ENCODE measurements at regions not wholly inside any gene's neighbourhood (a gene's known extent, or its start where the extent isn't known, plus 50 kb on each side); places are given as distances from the start of the nearest gene placed in this dataset.

DNA sequence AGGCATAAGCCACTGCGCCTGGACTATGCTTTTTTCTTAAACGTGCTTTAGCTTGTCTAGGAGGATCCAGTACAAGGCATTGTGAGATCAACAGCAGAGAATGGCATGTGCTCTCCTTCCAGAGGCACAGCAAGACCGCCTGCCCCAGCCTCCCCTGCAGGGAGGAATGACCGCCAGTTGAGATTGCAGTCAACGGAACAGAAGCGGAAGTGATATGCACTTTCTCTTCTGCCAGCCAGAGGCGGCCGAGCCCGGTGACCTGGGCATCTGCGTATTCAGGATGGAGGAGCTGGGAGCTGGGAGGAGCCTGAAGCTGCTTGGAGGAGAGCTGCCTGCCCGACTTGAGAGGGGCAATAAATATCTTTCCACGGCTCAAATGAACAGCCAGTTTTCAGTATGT, 243.0 kb downstream of the CTTN start:
- DNase-seq (ENCODE audit: low spot score) (no peak), ATAC-seq (no peak)

DNA sequence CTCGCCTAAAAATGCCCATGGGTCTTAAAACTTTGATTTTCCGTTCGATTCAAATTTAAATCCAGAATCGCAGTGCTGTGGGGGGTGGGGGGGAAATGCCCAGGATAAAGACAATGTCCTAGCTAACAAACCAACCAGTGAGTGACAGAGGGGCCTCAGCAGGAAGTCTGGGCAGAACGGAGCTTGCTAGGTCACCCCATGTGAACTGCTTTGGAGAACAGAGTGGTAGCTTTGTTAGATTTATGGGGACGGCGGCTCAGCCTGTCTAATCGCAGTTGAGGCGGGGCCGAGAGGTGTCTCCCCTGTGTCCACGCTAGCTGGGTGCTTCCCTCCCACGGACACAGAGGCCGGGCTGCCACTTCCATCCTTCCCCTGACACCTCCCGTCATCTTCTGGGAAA, 243.9 kb downstream of the CTTN start:
- ATAC-seq (no peak), DNase-seq (ENCODE audit: low spot score) (no peak)

DNA sequence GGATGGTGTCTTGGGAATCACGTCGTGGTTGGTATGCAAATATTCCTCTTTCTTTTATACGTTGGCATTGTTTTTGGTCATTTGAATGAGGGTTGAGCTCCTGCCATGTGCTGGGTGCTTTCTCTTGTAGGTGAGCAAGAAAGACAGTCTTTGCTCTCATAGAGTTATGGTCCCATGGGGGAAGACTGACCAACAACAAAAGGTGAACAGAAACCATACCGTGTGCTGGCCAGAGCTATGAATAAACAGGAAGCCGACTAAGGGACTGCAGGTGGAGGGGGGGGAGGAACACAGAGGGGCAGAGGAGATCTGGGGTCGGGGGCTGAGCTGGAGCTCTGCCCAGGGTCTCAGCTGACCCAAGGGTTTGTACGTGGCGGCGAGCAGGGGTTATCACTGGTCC, 245.3 kb downstream of the CTTN start:
- ATAC-seq, result no peak
- no peak for DNase-seq (ENCODE audit: low spot score)

DNA sequence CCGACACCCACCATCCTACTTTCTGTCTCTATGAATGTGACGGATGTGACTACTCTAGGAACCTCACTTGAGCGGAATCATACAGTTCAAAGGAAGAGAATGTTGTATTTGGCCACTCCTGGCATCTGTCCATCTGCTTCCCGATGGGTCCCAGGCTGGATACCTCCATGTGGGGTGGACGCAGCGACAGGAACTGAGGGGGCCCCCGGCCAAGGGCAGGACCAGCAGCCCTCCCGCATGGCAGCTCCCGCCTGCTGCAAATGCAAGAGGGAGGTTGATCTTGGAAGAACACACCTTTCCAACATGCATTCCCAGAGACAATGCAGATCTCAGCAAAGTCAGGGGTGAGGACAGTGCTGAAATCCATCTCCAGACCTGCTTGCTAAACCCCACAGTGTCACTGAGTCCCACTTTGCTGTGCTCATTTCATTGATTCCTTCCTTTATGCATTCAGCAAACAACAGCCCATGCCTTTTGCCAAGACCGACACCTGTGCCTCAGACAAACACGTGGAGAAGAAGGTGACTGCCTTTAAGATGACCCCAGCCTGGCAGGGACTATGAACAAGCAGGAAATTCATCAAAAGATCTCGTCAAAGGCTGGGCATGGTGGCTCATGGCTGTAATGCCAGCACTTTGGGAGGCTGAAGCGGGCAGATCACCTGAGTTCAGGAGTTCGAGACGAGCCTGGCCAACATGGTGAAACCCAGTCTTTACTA, 246.2 kb downstream of the CTTN start:
- no peak for DNase-seq (ENCODE audit: low spot score)
- ATAC-seq, result no peak

DNA sequence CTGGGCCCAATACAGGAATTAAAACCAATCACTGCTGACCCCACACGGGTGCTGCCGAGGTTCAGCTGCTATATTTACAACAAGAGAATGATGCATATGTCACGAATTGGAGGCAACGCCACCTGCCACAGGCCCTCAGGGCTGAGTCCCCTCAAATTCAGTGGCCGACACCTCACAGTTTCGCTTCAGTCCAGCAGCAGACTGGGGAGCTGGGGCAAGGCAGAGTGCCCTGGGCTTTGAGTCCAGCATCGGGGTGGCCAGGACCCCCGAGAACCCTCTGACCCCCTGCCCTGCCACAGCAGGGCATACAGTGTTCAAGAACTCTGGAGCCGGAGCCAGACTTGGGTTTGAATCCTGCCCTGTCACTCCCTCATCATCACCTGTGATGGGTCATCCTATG, 247.2 kb downstream of the CTTN start:
- DNase-seq (ENCODE audit: low spot score) (no peak), ATAC-seq (no peak)

DNA sequence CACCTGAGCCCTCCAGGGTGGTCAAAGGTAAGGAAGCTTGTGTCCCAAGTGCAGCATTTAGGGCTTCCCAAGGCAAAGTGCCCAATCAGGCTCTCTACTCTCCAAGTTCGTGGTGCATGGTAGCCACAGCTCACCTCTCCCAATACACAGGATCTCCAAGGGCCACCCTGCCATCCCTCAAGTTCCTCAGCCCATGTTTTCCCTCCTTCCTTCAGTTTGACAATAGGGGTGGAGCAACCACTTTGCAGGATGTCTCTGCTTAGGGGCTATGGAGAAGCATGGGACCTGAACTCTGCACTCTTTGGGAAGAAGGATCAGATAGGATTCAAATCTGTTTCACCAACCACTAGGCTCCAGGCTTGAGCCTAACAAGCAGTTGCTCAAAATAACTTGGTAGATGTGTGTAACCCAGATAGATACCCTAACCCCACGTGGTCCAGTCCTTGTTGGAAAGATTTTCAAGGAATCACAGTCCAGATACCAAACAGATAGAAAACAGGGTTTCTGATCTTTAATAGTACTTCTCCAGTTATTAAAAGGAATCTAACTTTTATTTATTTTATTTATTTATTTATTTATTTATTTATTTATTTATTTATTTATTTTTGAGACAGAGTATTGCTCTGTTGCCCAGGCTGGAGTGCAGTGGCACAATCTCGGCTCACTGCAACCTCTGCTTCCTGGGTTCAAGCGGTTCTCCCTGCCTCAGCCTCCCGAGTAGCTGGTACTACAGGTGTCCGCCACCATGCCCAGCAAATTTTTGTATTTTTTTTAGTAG, 248.1 kb downstream of the CTTN start:
- ATAC-seq, result no peak
- DNase-seq (ENCODE audit: low spot score), result no peak

DNA sequence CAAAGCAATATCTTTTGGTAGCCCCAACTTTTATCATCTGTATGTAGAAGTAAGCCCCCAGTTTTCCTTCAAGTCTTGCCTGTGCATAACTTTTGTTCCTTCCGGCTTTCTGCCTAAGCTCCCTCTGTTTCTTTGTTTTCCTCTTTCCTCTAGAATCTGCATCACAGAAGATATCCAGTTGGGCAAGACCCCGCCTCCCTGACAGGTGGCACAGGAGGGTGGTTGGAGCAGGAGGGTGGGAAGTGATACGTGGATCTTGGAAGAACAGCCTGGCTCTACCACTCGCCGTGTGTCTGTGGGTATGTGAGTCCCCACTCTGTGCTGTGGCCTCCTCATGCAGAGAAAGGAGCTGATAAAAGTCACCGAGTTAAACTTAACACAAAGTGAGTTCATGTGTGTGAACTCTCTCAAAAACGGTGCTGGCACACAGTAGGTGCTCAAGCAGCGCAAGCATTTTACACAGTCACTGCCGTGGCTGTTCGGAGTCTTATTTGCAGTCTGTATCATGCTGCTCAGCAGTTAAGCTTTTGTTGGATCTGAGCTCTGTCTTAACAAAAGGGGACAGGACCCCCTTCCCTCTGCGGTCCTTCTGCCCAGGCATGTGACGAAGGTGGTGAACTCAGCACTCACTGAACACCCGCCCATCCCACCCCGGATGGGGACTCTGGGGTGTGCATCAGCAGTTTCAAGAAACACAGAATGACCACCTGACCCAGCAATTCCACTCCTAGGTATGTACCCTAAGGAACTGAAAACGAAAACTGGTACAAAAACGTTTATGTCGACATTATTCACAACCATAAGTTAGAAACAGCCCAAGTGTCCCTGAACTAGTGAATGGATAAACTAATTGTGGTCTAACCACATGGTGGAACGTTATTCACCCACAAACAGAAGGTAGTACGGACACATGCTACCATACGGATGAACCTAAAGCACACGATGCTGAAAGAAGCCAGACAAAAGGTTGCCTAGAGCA, 249.1 kb downstream of the CTTN start:
- ATAC-seq (no peak), DNase-seq (ENCODE audit: low spot score) (no peak)

DNA sequence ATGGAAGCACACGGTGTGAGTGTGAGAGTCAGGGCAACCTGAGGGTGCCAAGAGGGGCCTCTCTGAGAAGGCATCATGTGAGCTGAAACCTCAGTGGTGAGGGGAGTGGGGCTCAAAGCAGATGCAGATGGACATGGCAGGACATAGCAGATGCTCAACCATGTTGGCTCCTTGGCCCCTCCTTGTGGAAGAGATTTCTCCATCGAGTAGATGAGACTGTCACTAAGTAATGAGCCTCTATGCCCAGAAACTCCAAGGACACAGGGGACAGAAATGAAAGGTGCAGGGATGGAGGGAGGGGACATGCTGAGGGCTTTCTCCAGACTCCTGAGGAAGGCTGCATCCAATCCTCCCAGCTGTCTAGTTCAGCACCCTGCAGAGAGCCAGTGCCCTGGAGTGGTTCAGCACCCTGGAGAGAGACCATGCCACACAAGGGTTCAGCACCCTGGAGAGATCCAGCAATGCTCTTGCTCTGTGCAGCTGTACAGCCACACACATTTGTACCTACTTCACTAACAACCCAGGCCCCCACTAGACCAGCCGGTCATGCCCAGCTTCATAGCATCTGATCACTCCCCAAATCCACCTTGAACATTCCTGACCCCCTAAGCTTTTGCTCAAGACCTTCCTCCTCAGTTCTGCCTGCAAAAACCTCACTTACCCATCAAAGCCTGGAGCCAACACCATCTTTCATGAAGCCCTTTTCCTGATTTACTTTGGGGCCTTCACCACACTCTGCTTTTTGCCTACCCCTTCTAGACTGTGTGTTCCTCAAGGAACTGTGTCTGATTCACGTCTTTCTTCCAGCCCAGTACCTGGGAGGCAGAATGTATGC, 252.0 kb downstream of the CTTN start:
- DNase-seq (ENCODE audit: low spot score) (peak; percentile 51), ATAC-seq (peak; percentile 94)

DNA sequence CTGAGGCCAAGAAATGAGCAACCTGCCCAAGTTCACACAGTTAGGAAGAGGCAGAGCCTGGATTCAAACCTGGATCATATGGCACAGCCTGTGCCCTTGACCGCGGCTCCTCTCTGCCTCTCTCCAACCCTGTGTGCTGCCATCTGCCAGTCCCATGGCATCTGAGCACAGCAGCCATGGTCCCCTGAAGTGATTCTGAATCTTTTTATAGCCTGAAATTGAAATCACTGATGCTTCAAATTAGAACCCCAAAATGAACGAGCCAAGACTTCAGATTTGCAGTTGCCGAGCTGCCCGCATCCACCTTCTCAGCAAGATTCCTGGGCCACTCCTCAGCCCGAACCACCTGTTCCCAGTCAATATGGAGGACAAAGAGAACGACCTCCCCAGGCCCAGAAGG, 252.7 kb downstream of the CTTN start:
- DNase-seq (ENCODE audit: low spot score), result no peak
- ATAC-seq, result no peak

DNA sequence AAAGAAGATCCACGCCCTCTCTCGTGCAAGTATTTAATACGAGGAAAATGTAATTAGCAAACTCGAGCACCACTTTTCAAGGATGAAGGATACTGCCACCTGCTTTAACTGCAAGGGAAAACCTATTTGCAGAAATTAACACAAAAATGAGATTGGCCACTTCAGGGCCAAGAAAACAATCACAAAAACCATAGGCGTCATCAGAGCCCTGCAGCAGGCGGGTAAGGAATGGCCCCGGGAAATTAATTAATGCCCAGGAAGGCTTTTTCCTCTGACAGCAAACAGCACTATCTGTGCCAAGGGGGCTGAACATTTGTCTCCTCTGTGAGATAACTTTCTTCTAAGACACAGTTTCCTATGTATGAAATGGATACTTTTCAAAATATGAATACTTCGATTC, 255.7 kb downstream of the CTTN start:
- ATAC-seq, result no peak

DNA sequence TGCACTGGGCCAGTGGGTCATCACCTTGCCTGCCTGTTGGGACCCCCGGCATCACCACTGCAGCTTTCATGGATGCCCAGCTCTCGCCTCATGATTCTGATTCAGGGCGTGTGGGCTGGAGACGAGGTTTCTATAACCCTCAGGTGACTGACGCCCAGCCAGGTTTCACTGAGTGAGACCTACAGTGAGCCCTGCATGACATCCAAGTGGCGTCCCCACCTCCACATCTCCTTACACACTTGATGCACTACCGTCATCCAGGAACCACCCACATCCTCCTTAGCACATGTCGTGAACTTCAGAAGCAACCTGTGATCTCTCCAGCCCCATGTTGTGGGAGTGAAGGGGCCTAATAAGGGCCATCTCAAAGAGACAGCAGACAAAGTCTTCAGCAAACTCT, 257.5 kb downstream of the CTTN start:
- no peak for ATAC-seq
- DNase-seq (ENCODE audit: low spot score), result no peak

More for the DNA sequence above, 255.7 kb downstream of the CTTN start:
- DNase-seq (ENCODE audit: low spot score), result no peak

DNA sequence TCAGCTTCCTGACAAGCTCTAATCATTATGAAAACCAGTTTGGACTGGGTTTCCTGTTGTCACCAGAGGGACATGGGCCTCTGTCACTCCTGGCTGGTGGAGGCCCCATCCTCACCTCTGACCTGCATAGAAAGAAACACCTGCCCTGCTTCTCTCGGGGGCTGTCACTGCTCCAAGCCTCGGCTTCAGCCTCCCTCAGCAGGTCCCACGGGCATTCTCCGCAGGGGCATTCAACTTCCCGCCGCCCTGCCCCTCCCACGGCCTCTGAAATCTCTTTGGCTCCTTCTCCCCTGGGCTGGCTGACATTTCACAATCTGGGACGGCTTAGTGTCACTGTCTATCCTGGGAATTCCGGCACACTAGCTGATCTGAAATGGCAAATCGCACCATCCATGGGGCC, 257.9 kb downstream of the CTTN start:
- peak; percentile 77 for DNase-seq (ENCODE audit: low spot score)
- ATAC-seq, result peak; percentile 95

DNA sequence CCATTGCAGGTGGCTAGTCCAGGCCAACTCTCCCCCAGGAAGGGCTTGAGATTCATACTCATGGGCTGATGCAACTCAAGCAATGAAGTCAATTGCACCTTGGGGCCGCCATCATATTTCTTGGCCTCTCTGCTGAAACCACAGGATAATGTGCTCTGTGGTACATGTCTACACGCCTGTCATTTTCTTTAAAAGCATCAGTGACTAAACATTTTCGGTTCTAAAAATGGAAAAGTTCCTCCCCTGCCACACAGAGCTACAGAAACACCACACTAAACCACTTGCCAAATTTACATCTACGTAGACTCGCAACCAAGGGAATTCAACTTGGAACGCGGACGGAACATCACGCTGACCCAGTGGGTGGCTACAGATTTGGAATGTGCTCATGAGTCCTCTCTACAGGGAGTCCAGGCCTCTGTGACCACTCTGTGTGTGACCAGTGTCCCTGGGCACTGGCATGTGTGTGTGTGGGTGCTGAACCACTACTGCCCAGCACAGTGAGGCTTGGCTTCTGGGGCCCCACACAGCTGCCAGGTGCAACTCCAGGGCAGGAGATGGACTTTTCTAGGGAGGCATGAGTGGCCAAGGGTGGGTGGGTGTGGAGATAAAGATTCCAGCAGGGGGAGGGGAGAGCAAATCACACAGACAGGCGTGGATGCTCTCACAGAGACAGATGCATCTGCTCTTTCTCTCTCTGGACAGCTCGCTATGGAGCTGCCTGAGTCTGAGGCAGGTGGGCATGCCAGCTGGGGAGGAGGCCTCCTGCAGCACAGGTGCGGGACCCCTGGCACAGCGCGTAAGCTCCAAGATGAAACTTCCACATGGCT, 261.9 kb downstream of the CTTN start:
- no peak for DNase-seq (ENCODE audit: low spot score)
- ATAC-seq, result no peak

DNA sequence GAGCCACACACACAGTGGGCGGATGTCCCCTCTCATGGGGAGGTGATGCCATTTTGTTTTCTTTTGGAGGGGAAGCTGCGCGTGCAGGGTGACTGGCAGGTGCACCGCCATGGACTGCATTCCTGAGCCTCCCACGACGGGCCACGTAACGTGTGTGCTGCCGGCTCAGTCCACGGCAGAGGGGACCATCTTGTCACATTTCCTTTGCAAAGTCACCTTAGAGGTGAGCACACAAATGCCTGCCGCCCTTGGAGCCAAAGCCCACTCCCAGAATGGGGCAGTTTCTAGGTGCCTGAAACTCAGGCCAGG, 262.5 kb downstream of the CTTN start:
- no peak for ATAC-seq
- no peak for DNase-seq (ENCODE audit: low spot score)

DNA sequence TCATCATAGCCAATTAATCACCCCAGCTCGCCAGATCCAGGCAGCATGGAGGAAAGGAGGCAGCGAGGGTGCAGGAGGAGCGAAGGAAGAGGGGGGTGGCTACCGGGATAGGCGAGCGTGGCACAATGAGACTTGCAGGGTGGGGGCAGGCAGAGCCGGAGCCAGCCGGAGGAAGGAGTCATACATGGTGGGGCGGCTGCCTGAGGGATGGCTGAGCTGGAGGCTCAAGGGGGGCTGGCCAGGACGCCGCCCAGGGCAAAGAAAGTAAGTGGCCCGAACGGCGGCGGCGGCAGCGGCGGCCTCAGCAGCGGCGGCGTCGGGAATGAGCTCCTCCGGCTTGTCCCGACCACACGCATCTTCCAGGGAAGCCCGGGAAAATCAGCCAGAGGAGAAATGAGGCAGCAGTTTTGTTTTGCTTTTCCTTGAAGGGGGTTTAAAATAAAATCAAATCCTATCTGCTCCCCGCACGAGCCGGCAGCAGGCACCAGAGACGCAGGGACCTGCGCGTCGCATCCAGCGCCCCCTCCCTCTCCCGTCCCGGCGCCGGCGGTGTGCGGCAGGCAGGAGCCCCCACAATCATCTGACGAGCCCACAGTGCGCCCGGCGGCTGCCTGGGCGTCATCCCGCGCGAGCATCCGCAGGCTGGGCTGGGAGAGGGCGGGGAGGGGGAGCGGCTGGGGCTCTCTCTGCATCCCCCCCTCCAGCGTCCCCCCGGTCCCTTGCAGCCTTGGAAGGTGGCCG, 263.6 kb downstream of the CTTN start:
- DNase-seq (ENCODE audit: low spot score), result no peak
- ATAC-seq, result no peak

DNA sequence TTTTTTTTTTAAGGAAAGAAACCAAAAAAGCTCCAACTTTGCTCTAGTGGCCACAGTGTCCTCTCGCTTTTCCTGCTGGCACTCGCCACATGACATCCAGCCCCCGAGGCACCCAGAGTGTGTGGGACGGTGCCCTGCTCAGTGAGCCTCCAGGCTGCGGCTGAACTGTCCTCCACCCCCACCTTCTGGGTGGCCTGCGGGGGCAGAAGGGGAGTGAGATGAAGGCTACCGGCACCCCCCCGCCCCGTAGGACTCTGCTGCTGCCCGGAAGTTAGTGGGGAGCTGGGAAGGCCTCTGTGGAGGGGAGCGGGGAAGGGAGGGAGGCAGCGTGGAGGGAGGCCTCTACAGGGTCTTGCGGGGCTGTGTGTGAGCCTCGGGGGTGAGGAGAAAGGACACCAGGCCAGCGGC, 264.4 kb downstream of the CTTN start:
- DNase-seq (ENCODE audit: low spot score), result no peak
- no peak for ATAC-seq

DNA sequence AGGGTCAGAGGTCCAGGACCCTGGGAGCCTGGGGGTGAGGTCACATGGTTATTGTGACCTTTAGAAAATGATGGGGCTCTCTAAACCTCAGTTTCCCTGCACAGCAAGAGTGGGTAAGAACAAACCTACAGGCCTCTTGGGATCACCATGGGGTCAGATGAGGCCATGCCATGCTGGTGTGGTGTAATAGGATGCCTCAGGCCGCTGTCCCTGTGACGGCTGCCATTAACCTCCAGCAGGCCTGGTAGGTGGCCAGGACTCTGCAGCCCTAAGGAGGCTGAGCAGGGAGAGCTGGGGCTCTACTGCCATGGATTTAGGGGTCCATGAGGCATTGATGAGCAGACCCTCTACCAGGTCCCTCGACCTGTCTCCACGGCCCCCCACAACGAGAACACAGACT, 265.5 kb downstream of the CTTN start:
- DNase-seq (ENCODE audit: low spot score), result no peak
- peak; percentile 41 for ATAC-seq

DNA sequence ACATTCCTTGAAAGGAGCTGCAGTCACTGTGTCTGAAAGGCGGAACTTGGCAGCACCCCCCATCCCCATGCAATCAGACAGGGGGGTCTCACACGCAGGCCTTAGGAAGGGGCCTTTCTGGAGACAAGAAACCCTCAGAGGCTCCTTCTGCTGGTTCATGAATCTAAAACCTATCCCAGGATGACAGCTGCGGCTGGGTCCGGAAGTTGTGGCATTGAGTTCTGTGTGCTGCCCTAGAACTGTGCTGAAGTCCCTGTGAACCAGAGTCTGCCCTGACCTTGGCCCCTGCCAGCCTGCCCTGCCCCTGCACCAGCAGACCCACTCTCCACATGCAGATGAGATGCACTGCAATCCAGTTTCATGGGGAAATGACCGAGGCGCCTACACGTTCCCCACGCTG, 268.0 kb downstream of the CTTN start:
- ATAC-seq (no peak), DNase-seq (ENCODE audit: low spot score) (no peak)

DNA sequence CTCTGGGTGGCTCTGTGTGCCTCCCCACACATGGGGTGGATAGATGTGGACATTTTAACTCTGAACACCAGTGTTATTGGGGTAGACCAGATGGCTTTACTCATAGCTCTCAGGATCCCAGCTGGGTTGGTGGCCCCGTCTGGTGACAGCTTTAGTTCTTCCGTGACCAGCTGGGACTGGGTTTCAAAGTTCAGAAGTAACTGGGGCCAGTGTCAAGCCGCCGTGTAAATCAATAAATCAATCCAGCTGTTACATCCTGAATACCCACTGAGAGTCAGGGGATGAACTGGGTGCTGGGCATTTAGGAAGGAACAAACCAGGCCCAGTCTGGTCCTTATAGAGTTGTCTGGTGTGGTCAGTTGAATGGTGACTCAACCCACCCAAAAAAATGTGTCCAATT, 269.4 kb downstream of the CTTN start:
- ATAC-seq, result peak; percentile 65
- no peak for DNase-seq (ENCODE audit: low spot score)

All from left lobe of liver (tissue), 2 donors.